ENCODE measurements at regions not wholly inside any gene's neighbourhood (a gene's known extent, or its start where the extent isn't known, plus 50 kb on each side); places are given as distances from the start of the nearest gene placed in this dataset.
"Not testable (repeated sequence)": the region's sequence is repeated elsewhere in the genome, so short reads cannot be mapped to it uniquely, and the experiment has no call there.

DNA sequence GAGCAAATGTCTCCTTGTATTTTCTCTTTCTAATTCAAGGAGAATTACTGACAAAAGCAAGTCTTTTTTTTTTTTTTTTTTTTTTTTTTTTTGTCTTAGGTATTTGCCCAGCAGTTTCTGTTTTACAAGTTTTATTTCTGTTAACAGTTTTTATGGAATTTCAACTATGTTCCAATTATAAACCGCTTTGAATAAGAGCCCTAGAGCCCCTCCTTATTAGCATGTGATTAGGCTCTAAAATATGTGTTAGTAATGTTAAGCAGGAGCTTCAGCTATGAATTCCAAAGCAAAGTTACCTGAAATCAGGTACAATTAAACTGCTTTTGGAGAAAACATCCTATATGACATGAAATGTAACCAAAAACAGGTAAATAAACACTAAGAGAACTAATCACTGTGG is 997.0 kb upstream of the POT1 start:
- DNase-seq (ENCODE audit: low spot score), result no peak
- Histone ChIP-seq H3K36me3 (ENCODE audit: low read depth) (no peaks in the 10 kb centered on the region), H3K4me1 (ENCODE audit: insufficient read depth, poor library complexity, severe bottlenecking) (peaks cover 11% of the 10 kb centered on the region), H3K9me3 (ENCODE audit: severe bottlenecking) (no peaks in the 10 kb centered on the region), H3K27me3 (ENCODE audit: insufficient read depth, poor library complexity, severe bottlenecking) (no peaks in the 10 kb centered on the region), H3K4me3 (ENCODE audit: severe bottlenecking) (no peak overlapping the region), H3K27ac (ENCODE audit: poor library complexity, severe bottlenecking) (peak overlapping the region; percentile 47)
- TF ChIP-seq, protein P1, sequence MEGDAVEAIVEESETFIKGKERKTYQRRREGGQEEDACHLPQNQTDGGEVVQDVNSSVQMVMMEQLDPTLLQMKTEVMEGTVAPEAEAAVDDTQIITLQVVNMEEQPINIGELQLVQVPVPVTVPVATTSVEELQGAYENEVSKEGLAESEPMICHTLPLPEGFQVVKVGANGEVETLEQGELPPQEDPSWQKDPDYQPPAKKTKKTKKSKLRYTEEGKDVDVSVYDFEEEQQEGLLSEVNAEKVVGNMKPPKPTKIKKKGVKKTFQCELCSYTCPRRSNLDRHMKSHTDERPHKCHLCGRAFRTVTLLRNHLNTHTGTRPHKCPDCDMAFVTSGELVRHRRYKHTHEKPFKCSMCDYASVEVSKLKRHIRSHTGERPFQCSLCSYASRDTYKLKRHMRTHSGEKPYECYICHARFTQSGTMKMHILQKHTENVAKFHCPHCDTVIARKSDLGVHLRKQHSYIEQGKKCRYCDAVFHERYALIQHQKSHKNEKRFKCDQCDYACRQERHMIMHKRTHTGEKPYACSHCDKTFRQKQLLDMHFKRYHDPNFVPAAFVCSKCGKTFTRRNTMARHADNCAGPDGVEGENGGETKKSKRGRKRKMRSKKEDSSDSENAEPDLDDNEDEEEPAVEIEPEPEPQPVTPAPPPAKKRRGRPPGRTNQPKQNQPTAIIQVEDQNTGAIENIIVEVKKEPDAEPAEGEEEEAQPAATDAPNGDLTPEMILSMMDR (IDR thresholded peaks at IDR 0.05; ENCODE audit: poor library complexity, severe bottlenecking), result no peak
- ATAC-seq (ENCODE audit: low read depth), result peak; percentile 89

DNA sequence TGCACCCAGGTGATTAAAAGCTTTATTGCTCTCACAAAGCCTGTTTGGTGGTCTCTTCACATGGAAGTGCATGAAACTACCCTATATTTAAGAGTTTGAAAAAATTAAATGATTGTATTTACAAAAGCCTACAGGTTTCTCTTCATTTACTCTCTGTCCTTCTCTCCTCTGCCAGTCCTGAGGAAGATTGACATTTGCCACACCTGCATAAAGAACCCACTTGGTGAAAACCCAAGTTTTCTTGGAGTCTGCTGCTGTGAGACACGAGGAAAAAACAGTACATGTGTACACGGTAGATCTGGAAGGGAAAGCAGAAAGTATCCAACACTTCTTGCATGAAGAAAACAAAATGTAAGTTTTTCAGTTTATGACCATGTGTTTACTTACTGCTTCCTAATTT is 994.4 kb upstream of the POT1 start:
- ATAC-seq (ENCODE audit: low read depth), result no peak
- Histone ChIP-seq H3K4me1 (ENCODE audit: insufficient read depth, poor library complexity, severe bottlenecking) (peaks cover 11% of the 10 kb centered on the region), H3K9me3 (ENCODE audit: severe bottlenecking) (no peaks in the 10 kb centered on the region), H3K4me3 (ENCODE audit: severe bottlenecking) (no peak overlapping the region), H3K27ac (ENCODE audit: poor library complexity, severe bottlenecking) (no peak overlapping the region), H3K27me3 (ENCODE audit: insufficient read depth, poor library complexity, severe bottlenecking) (no peaks in the 10 kb centered on the region), H3K36me3 (ENCODE audit: low read depth) (no peaks in the 10 kb centered on the region)
- TF ChIP-seq, protein P1 (IDR thresholded peaks at IDR 0.05; ENCODE audit: poor library complexity, severe bottlenecking), result no peak
- no peak for DNase-seq (ENCODE audit: low spot score)

DNA sequence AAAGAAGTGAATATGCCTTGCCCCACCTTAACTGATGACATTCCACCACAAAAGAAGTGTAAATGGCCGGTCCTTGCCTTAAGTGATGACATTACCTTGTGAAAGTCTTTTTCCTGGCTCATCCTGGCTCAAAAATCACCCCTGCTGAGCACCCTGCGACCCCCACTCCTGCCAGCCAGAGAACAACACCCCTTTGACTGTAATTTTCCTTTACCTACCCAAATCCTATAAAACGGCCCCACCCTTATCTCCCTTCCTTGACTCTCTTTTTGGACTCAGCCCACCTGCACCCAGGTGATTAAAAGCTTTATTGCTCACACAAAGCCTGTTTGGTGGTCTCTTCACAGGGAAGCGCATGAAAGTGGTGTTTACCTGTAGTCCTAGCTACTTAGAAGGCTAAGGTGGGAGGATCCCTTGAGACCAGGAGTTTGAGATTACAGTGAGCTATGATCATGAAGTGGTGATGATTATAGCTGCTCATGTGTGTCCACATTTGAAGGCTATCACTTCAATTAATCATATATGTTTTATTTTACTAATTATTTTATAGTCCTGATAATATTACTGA is 985.8 kb upstream of the POT1 start:
- H3K27me3 ChIP-seq (ENCODE audit: insufficient read depth, poor library complexity, severe bottlenecking); H3K27ac ChIP-seq (ENCODE audit: poor library complexity, severe bottlenecking); ATAC-seq (ENCODE audit: low read depth); H3K4me1 ChIP-seq (ENCODE audit: insufficient read depth, poor library complexity, severe bottlenecking); DNase-seq (ENCODE audit: low spot score); H3K36me3 ChIP-seq (ENCODE audit: low read depth); H3K4me3 ChIP-seq (ENCODE audit: severe bottlenecking); H3K9me3 ChIP-seq (ENCODE audit: severe bottlenecking): not testable (repeated sequence)

DNA sequence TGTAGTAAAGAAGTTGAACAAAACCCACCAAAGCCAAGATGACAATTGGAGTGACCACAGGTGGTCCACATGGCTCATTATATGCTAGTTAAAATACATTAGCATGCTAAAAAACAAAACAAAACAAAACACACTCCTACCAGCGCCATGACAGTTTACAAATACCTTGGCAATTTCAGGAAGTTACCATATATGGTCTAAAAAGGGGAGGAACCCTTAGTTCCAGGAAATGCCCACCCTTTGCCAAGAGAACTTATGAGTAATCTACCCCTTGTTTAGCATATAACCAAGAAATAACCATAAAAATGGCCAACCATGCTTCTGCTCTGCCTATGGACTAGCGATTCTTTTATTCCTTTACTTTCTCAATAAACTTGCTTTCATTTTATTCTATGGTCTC is 979.1 kb upstream of the POT1 start:
- H3K36me3 ChIP-seq (ENCODE audit: low read depth), result no peaks in the 10 kb centered on the region
- no peak overlapping the region for H3K4me3 ChIP-seq (ENCODE audit: severe bottlenecking)
- no peak overlapping the region for H3K27ac ChIP-seq (ENCODE audit: poor library complexity, severe bottlenecking)
- DNase-seq (ENCODE audit: low spot score) (no peak), ATAC-seq (ENCODE audit: low read depth) (no peak)
- TF ChIP-seq, protein P1 (IDR thresholded peaks at IDR 0.05; ENCODE audit: poor library complexity, severe bottlenecking), result no peak
- H3K27me3 ChIP-seq (ENCODE audit: insufficient read depth, poor library complexity, severe bottlenecking), result no peaks in the 10 kb centered on the region
- no peaks in the 10 kb centered on the region for H3K4me1 ChIP-seq (ENCODE audit: insufficient read depth, poor library complexity, severe bottlenecking)
- H3K9me3 ChIP-seq (ENCODE audit: severe bottlenecking), result no peaks in the 10 kb centered on the region

DNA sequence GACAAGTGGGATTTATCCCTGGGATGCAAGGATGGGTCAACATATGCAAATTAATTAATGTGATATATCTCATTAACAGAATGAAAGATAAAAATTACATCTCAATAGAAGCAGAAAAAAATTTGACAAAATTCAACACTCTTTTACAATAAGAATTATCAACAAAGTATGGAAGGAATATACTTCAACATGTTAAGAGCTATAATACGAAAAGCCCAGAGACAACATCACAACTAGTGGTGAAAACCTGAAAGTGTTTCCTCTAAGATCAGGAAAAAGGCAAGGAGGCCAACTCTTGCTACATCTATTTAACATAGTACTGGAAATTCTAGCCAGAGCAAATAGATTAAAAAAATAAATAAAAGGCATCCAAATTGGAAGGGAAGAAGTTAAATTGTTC is 970.0 kb upstream of the POT1 start:
- Histone ChIP-seq H3K27me3 (ENCODE audit: insufficient read depth, poor library complexity, severe bottlenecking) (no peaks in the 10 kb centered on the region), H3K4me1 (ENCODE audit: insufficient read depth, poor library complexity, severe bottlenecking) (no peaks in the 10 kb centered on the region), H3K4me3 (ENCODE audit: severe bottlenecking) (no peak overlapping the region), H3K27ac (ENCODE audit: poor library complexity, severe bottlenecking) (no peak overlapping the region), H3K9me3 (ENCODE audit: severe bottlenecking) (no peaks in the 10 kb centered on the region), H3K36me3 (ENCODE audit: low read depth) (no peaks in the 10 kb centered on the region)
- ATAC-seq (ENCODE audit: low read depth), result no peak
- no peak for DNase-seq (ENCODE audit: low spot score)
- TF ChIP-seq, protein P1 (IDR thresholded peaks at IDR 0.05; ENCODE audit: poor library complexity, severe bottlenecking), result no peak
